WERI-Rb-1 (cell line): ENCODE measurements at regions not wholly inside any gene's neighbourhood (a gene's known extent, or its start where the extent isn't known, plus 50 kb on each side); places are given as distances from the start of the nearest gene placed in this dataset.

Source experiments
- DNase-seq: peaks from one replicate; pipeline ENCODE4 v3.0.0-alpha.2; 2020
- H3K27ac ChIP-seq: fragments of 250-450 bp; sonication (Bioruptor Pico); 2 replicates; pipeline ENCODE4 v1.5.1; 2020; ENCODE audit warnings: mild to moderate bottlenecking, moderate library complexity
- H3K27me3 ChIP-seq: fragments of 250-450 bp; sonication (Bioruptor Pico); 2 replicates; pipeline ENCODE4 v1.5.1; 2021; ENCODE audit warnings: mild to moderate bottlenecking, low read depth, moderate library complexity; ENCODE audit not compliant: insufficient read depth, severe bottlenecking
- H3K36me3 ChIP-seq: fragments of 250-450 bp; sonication (Bioruptor Pico); 2 replicates; pipeline ENCODE4 v1.5.1; 2020; ENCODE audit warnings: mild to moderate bottlenecking, moderate library complexity
- H3K4me3 ChIP-seq: 2 replicates; pipeline ENCODE4 v1.5.1; 2011; ENCODE audit warnings: low read depth, mild to moderate bottlenecking, control low read depth, low read length
- H3K9me3 ChIP-seq: fragments of 250-450 bp; sonication (Bioruptor Pico); 2 replicates; pipeline ENCODE4 v1.5.1; 2021; ENCODE audit warnings: mild to moderate bottlenecking, moderate library complexity; ENCODE audit not compliant: severe bottlenecking
- TF ChIP-seq, protein P1 (sequence below): IDR thresholded peaks from 2 replicates; pipeline ENCODE4 v1.5.1; 2011; ENCODE audit warnings: low read depth, mild to moderate bottlenecking, control low read depth, inconsistent platforms, low read length

GRCh38 chr3:27847697-27848096, 125.6 kb upstream of the EOMES start:
- Histone ChIP-seq H3K9me3 (no peaks in the 10 kb centered on the region), H3K27me3 (no peaks in the 10 kb centered on the region), H3K4me3 (no peak overlapping the region), H3K36me3 (no peaks in the 10 kb centered on the region), H3K27ac (no peak overlapping the region)
- DNase-seq: no peak
- TF ChIP-seq, protein P1, sequence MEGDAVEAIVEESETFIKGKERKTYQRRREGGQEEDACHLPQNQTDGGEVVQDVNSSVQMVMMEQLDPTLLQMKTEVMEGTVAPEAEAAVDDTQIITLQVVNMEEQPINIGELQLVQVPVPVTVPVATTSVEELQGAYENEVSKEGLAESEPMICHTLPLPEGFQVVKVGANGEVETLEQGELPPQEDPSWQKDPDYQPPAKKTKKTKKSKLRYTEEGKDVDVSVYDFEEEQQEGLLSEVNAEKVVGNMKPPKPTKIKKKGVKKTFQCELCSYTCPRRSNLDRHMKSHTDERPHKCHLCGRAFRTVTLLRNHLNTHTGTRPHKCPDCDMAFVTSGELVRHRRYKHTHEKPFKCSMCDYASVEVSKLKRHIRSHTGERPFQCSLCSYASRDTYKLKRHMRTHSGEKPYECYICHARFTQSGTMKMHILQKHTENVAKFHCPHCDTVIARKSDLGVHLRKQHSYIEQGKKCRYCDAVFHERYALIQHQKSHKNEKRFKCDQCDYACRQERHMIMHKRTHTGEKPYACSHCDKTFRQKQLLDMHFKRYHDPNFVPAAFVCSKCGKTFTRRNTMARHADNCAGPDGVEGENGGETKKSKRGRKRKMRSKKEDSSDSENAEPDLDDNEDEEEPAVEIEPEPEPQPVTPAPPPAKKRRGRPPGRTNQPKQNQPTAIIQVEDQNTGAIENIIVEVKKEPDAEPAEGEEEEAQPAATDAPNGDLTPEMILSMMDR: no peak

GRCh38 chr3:27848826-27849225, 126.7 kb upstream of the EOMES start:
- H3K27me3 ChIP-seq: no peaks in the 10 kb centered on the region

GRCh38 chr3:27859821-27860220, 137.7 kb upstream of the EOMES start:
- Histone ChIP-seq H3K4me3 (no peak overlapping the region), H3K9me3 (no peaks in the 10 kb centered on the region), H3K27me3 (no peaks in the 10 kb centered on the region), H3K27ac (no peak overlapping the region), H3K36me3 (no peaks in the 10 kb centered on the region)
- TF ChIP-seq, protein P1: no peak
- no peak for DNase-seq

More at GRCh38 chr3:27848826-27849225, 126.7 kb upstream of the EOMES start:
- TF ChIP-seq, protein P1: no peak
- no peaks in the 10 kb centered on the region for H3K36me3 ChIP-seq
- no peak overlapping the region for H3K4me3 ChIP-seq
- DNase-seq: no peak
- H3K9me3 ChIP-seq: no peaks in the 10 kb centered on the region
- H3K27ac ChIP-seq: no peak overlapping the region

DNA sequence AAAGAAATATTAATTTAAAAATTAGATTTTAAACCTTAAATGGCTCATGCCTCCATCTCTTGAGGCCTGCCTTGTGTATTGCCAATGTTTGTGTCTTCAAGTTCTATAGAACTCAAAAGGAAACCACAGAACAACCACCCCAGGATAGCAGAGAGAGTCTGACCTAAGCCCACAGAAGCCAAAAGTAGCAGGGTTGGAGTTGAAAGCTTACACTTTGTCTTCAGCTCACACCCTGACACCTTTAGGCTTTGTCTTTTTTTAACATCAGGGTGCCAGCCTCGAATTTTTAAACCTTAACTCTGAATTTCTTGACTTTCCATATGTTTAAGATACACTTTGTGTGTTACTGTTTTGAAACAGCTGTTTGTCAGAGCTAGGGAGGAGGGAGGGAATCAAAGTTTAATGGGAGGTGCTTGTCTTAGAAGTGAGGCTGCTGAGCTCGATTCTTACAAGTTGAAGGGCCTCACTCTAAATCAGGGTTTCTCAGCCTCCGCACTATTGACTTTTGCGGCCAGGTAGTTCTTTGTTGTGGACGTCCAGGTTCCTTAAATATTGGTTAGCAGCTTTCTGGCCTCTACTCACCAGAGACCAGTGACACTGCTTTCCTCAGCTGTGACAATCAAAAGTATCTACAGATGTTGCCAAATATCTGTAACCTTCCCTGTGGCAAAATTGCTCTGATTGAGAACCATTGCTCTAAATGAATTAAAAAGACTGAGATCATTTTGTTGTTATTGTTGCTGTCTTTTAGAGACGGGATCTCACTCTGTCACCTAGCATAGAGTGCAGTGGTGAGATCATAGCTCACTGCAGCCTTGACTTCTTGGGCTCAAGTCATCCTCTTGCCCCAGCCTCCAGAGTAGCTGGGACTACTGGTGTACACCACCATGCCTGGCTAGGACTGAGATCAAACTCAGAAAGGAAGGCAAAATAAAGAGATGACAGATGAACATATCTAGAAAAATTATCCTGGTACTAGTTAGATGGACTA, 139.2 kb upstream of the EOMES start:
- Histone ChIP-seq H3K4me3 (no peak overlapping the region), H3K27me3 (no peaks in the 10 kb centered on the region), H3K9me3 (no peaks in the 10 kb centered on the region), H3K36me3 (no peaks in the 10 kb centered on the region), H3K27ac (no peak overlapping the region)
- DNase-seq: no peak
- TF ChIP-seq, protein P1: no peak

DNA sequence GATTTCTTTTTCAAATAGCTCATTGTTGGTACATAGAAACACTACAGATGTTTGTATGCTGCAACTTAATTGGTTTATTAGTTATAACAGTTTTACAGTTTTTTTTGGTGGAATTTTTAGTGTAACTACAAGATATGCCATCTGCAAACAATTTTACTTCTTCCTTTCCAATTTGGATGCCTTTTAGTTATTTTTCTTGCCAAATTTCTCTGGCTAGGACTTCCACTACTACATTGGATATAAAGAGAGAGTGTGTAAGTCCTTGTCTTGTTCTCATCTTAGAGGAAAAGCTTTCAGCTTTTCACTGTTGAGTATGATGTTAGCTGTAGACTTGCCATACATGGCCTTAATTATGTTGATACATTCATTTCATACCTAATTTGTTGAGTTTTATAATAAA, 143.6 kb upstream of the EOMES start:
- TF ChIP-seq, protein P1: no peak
- DNase-seq: no peak
- Histone ChIP-seq H3K27me3 (no peaks in the 10 kb centered on the region), H3K4me3 (no peak overlapping the region), H3K9me3 (peaks cover 5% of the 10 kb centered on the region), H3K27ac (no peak overlapping the region), H3K36me3 (no peaks in the 10 kb centered on the region)
